Smooth muscle cell (in vitro differentiated cells): ENCODE measurements at regions not wholly inside any gene's neighbourhood (a gene's known extent, or its start where the extent isn't known, plus 50 kb on each side); places are given as distances from the start of the nearest gene placed in this dataset.

ENCODE experiments used
- DNase-seq: peaks from one replicate; lab custom pipeline; 2025; ENCODE audit not compliant: unreplicated experiment; lab: John Stamatoyannopoulos, UW
- H2AFZ ChIP-seq: fragments of 200-600 bp; sonication (generic); 2 replicates; pipeline ENCODE4 v1.6.0; 2016; ENCODE audit warnings: antibody characterized with exemption, low read depth, mild to moderate bottlenecking
- H3F3A ChIP-seq: fragments of 200-600 bp; sonication (generic); 2 replicates; pipeline ENCODE4 v1.6.0; 2017; ENCODE audit warnings: antibody characterized with exemption, low read depth
- H3K27ac ChIP-seq: fragments of 200-600 bp; sonication (generic); 2 replicates; pipeline ENCODE4 v1.5.1; 2016; ENCODE audit warnings: low read depth, mild to moderate bottlenecking
- H3K27me3 ChIP-seq: fragments of 200-600 bp; sonication (generic); 2 replicates; pipeline ENCODE4 v1.6.1; 2016; ENCODE audit warnings: low read depth, mild to moderate bottlenecking
- H3K36me3 ChIP-seq: fragments of 200-600 bp; sonication (generic); 2 replicates; pipeline ENCODE4 v1.5.1; 2016; ENCODE audit warnings: low read depth
- H3K4me1 ChIP-seq: fragments of 200-600 bp; sonication (generic); 2 replicates; pipeline ENCODE4 v1.5.1; 2016; ENCODE audit warnings: low read depth
- H3K4me2 ChIP-seq: fragments of 200-600 bp; sonication (generic); 2 replicates; pipeline ENCODE4 v1.6.0; 2016; ENCODE audit warnings: mild to moderate bottlenecking
- H3K4me3 ChIP-seq: fragments of 200-600 bp; sonication (generic); 2 replicates; pipeline ENCODE4 v1.5.1; 2016; ENCODE audit warnings: mild to moderate bottlenecking
- H3K79me2 ChIP-seq: fragments of 200-600 bp; sonication (generic); 2 replicates; pipeline ENCODE4 v1.6.0; 2016; ENCODE audit warnings: low read depth, mild to moderate bottlenecking
- H3K9ac ChIP-seq: fragments of 200-600 bp; sonication (generic); 2 replicates; pipeline ENCODE4 v1.6.0; 2016; ENCODE audit warnings: low read depth
- H3K9me3 ChIP-seq: fragments of 200-600 bp; sonication (generic); replicated peaks from 2 replicates; pipeline ENCODE4 v1.5.1; 2016; ENCODE audit warnings: low read depth
- H4K20me1 ChIP-seq: fragments of 200-600 bp; sonication (generic); 2 replicates; pipeline ENCODE4 v1.6.0; 2016; ENCODE audit warnings: low read depth
- WGBS: methylation state at CpG from one replicate; pipeline ENCODE4 v1.1.7; 2016; ENCODE audit warnings: low lambda C conversion rate; 5-methylcytosine and 5-hydroxymethylcytosine counted together
- TF ChIP-seq, protein P1 (sequence below): fragments of 200-600 bp; sonication (generic); IDR thresholded peaks from 2 replicates; pipeline ENCODE4 v1.5.1; 2017; ENCODE audit warnings: borderline replicate concordance, mild to moderate bottlenecking, antibody characterized with exemption; ENCODE audit not compliant: insufficient read depth, poor library complexity, severe bottlenecking

DNA sequence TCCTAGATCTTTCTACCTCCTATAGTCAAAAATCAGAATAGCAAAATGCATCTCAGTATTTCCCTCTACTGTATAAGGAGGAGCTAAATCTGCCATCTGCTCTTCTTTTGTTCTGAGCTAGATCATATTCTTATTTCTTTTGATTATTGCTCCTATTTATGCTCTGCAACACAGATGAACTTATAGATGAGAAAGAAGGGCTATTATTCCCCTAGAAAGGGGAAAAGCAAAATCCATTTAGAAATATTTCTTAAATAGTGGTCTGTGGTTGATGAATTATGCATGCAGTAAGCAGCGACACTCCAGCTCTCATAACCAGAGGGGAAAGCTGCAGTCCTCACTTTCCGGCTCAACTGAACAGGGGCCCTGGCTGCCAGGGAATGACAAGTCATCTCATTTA is 207.3 kb upstream of the SORCS1 start:
- Histone ChIP-seq H3K36me3 (no peaks in the 10 kb centered on the region), H3K79me2 (no peaks in the 10 kb centered on the region), H3K4me2 (no peak overlapping the region), H3F3A (no peaks in the 10 kb centered on the region), H3K27ac (no peak overlapping the region), H2AFZ (no peak overlapping the region), H4K20me1 (no peaks in the 10 kb centered on the region), H3K4me3 (no peak overlapping the region), H3K9ac (no peak overlapping the region), H3K27me3 (no peaks in the 10 kb centered on the region), H3K4me1 (no peaks in the 10 kb centered on the region), H3K9me3 (no peaks in the 10 kb centered on the region)
- 75% methylated on average over 2 of the region's 2 CpGs for WGBS
- TF ChIP-seq, protein P1, sequence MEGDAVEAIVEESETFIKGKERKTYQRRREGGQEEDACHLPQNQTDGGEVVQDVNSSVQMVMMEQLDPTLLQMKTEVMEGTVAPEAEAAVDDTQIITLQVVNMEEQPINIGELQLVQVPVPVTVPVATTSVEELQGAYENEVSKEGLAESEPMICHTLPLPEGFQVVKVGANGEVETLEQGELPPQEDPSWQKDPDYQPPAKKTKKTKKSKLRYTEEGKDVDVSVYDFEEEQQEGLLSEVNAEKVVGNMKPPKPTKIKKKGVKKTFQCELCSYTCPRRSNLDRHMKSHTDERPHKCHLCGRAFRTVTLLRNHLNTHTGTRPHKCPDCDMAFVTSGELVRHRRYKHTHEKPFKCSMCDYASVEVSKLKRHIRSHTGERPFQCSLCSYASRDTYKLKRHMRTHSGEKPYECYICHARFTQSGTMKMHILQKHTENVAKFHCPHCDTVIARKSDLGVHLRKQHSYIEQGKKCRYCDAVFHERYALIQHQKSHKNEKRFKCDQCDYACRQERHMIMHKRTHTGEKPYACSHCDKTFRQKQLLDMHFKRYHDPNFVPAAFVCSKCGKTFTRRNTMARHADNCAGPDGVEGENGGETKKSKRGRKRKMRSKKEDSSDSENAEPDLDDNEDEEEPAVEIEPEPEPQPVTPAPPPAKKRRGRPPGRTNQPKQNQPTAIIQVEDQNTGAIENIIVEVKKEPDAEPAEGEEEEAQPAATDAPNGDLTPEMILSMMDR, result no peak
- DNase-seq, result no peak

DNA sequence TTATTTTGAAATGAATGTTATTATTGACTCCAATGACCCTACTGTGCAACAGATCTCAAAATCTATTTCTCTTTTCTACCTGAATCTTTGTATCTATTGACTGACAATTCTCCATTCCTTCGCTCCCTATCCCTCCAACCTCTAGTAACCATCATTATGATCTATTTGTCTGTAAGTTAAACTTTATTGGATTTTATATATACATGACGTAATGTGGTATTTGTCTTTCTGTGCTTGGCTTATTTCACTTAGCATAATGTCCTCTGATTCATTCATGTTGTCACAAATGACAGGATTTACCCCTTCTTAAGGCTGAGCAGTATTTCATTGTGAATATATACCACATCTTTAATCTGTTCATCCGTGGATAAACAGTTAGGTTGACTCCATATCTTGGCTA is 200.4 kb upstream of the SORCS1 start:
- Histone ChIP-seq H2AFZ (no peak overlapping the region), H3K36me3 (no peaks in the 10 kb centered on the region), H3K4me2 (no peak overlapping the region), H3K27me3 (no peaks in the 10 kb centered on the region), H3K9me3 (no peaks in the 10 kb centered on the region), H4K20me1 (no peaks in the 10 kb centered on the region), H3K79me2 (no peaks in the 10 kb centered on the region), H3K9ac (no peak overlapping the region), H3K4me3 (no peak overlapping the region), H3K27ac (no peak overlapping the region), H3K4me1 (no peaks in the 10 kb centered on the region), H3F3A (no peaks in the 10 kb centered on the region)
- TF ChIP-seq, protein P1, result no peak
- WGBS, result 88% methylated on average over 3 of the region's 3 CpGs
- no peak for DNase-seq

DNA sequence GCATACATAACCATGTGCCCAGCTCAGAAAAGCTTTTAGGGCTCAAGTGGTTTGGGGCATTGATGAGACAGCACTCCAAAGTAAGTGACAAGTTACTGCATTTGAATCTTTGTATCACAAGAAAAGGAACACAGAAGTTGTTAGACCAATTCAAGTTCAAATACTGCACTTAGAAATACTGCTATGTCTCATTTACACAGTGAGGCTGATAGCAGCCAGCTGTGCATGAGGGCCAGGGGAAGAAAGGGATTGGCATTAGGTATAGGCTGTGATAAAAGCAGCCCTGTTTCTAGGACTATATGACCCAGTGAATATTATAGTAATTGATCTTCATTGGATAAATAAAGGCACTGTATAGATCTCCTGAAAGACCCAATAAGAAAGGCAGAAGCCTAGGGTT is 197.8 kb upstream of the SORCS1 start:
- H3K27me3 ChIP-seq, result no peaks in the 10 kb centered on the region
- DNase-seq, result no peak
- H3K27ac ChIP-seq, result no peak overlapping the region
- no peak overlapping the region for H3K4me3 ChIP-seq
- H3K9ac ChIP-seq, result no peak overlapping the region
- no peaks in the 10 kb centered on the region for H3K4me1 ChIP-seq
- H3K36me3 ChIP-seq, result no peaks in the 10 kb centered on the region
- TF ChIP-seq, protein P1, result no peak
- no peaks in the 10 kb centered on the region for H3K79me2 ChIP-seq
- H4K20me1 ChIP-seq, result no peaks in the 10 kb centered on the region
- H3K4me2 ChIP-seq, result no peak overlapping the region
- no peaks in the 10 kb centered on the region for H3K9me3 ChIP-seq
- H3F3A ChIP-seq, result no peaks in the 10 kb centered on the region
- no peak overlapping the region for H2AFZ ChIP-seq

DNA sequence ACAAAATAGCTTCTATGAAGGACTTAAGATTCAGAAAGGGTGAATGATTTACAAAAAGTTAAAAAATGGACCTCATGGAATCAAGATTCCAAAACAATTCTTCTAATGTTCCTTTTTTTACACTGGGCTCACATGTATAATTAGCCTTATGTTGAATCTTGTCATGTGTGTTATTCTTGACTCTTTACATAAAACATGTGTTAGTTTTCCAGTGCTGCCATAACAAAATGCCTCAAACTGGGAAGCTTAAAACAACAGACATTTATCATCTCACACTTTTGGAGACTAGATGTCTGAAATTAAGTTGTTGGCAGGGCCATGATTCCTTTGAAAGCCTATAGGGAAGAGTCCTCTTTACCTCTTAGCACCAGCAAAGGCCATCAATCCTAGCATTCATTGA is 192.5 kb upstream of the SORCS1 start:
- no peak for DNase-seq
- no peak overlapping the region for H3K4me2 ChIP-seq
- H4K20me1 ChIP-seq, result no peaks in the 10 kb centered on the region
- no peaks in the 10 kb centered on the region for H3K27me3 ChIP-seq
- no peaks in the 10 kb centered on the region for H3F3A ChIP-seq
- no peaks in the 10 kb centered on the region for H3K79me2 ChIP-seq
- H2AFZ ChIP-seq, result no peak overlapping the region
- TF ChIP-seq, protein P1, result no peak
- H3K4me3 ChIP-seq, result no peak overlapping the region
- H3K36me3 ChIP-seq, result no peaks in the 10 kb centered on the region
- H3K27ac ChIP-seq, result no peak overlapping the region
- H3K9ac ChIP-seq, result no peak overlapping the region
- H3K9me3 ChIP-seq, result no peaks in the 10 kb centered on the region
- H3K4me1 ChIP-seq, result no peaks in the 10 kb centered on the region
